COLO829 (cell line): ENCODE measurements at regions not wholly inside any gene's neighbourhood (a gene's known extent, or its start where the extent isn't known, plus 50 kb on each side); places are given as distances from the start of the nearest gene placed in this dataset.
"Not testable (repeated sequence)": the region's sequence is repeated elsewhere in the genome, so short reads cannot be mapped to it uniquely, and the experiment has no call there.

ENCODE experiments used
- DNase-seq: peaks from one replicate; pipeline ENCODE4 v3.0.0; 2012; ENCODE audit warnings: low spot score

GRCh38 chr3:125645616-125646015 is 50.3 kb upstream of the OSBPL11 start:
- DNase-seq: no peak

GRCh38 chr3:125646581-125646980 is 51.3 kb upstream of the OSBPL11 start:
- no peak for DNase-seq

GRCh38 chr3:125647318-125648014 is 52.2 kb upstream of the OSBPL11 start:
- no peak for DNase-seq

DNA sequence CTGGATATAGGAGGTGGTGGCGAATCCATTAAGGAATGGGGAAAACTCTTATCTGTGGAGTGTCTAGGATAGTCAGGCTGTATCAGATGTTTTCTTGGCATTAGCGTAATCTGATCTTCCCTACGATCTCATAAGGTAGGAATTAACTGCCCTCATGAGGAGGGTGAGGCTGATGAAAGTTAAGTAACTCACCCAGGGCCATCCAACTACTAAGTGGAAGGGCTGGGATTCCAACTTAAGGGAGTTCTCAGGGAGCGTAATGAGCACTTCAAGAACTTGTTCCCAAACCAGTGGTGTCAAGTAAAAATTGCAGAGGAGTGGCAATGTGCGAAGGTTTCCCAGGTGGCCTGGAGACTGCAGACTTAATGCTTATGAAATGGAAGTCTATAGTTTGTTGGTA is 55.9 kb upstream of the OSBPL11 start:
- no peak for DNase-seq

GRCh38 chr3:125652349-125652748 is 57.1 kb upstream of the OSBPL11 start:
- DNase-seq: no peak

GRCh38 chr3:125654526-125654925 is 59.2 kb upstream of the OSBPL11 start:
- no peak for DNase-seq

DNA sequence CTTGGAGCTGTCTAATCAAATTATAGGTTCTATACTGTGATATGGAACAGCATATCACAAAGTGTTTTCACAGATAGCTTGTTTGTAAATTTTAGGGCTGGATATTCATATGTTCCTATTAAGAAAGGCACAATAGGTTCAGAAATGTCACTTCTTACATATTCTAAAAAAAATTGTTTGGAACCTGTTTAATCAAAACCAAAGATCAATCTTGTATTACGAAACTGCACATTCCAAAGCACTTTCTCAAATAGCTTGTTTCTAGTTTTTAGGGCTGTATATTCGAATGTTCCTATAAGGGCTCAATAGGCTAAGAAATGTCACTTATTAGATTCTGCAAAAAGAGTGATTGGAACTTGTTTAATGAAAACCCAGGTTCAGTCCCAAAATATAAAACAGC is 67.4 kb upstream of the OSBPL11 start:
- no peak for DNase-seq

GRCh38 chr3:125670352-125670751 is 75.1 kb upstream of the OSBPL11 start:
- no peak for DNase-seq

GRCh38 chr3:125670945-125671344 is 75.6 kb upstream of the OSBPL11 start:
- no peak for DNase-seq

- no peak for DNase-seq
Measured at GRCh38 chr3:125671461-125672243, 76.4 kb upstream of the OSBPL11 start.

DNA sequence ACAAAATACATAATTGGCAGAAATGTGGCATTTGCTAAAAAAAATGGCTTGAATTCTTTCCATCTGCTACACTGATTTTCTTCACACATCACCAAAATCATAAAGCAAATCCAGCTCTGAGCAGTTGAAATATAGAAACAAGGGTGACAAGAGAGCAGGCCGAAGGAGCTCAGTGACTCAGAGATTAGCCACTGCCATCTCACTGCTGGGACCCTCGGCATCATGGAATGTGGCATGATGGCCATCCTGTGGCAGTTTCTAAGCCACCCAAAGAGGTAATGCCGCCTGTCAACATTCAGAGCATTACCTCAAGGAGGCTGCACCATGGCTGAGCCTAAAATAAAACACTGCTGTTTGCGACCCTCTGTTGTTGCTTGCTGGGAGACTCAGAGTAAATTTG is 80.5 kb upstream of the OSBPL11 start:
- DNase-seq: no peak

GRCh38 chr3:125679258-125679657 is 84.0 kb upstream of the OSBPL11 start:
- DNase-seq: no peak

DNA sequence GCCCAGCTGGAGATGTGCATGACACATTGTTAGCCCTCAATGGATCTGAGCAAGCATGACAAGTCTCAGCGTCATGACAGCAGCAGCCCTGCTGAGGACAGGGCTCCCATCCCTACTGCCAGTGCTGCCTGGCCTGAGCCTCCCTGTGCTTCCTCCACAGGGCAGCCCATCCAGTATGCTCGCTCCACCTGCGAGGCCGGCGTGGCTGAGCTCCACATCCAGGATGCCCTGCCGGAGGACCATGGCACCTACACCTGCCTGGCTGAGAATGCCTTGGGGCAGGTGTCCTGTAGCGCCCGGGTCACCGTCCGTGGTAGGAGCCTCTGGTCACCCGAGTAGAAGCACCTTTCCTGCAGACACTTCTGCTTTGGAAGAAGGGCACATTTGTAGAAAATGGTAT is 85.8 kb upstream of the OSBPL11 start:
- no peak for DNase-seq

DNA sequence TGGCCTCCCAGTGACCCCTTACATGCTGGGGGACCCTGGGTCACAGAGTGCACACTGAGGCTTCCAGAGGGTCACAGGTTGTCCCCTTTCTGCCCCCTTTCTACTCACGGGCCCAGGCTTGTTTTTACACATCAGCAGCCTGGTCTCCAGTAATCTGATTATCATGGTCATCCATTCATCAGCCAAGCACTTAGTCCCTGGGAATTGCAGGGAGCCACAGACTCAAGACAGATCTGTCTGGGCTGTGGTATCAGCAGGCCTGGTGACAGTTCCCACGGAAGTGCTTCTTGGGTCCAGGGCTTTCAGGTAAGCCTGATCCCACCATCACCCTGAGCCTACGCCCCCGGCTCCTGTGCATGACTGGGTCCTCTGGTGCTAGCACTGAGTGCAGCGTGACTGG is 86.6 kb upstream of the OSBPL11 start:
- not testable (repeated sequence) for DNase-seq

- DNase-seq: not testable (repeated sequence)
Measured at GRCh38 chr3:125682610-125683009, 87.3 kb upstream of the OSBPL11 start.

DNA sequence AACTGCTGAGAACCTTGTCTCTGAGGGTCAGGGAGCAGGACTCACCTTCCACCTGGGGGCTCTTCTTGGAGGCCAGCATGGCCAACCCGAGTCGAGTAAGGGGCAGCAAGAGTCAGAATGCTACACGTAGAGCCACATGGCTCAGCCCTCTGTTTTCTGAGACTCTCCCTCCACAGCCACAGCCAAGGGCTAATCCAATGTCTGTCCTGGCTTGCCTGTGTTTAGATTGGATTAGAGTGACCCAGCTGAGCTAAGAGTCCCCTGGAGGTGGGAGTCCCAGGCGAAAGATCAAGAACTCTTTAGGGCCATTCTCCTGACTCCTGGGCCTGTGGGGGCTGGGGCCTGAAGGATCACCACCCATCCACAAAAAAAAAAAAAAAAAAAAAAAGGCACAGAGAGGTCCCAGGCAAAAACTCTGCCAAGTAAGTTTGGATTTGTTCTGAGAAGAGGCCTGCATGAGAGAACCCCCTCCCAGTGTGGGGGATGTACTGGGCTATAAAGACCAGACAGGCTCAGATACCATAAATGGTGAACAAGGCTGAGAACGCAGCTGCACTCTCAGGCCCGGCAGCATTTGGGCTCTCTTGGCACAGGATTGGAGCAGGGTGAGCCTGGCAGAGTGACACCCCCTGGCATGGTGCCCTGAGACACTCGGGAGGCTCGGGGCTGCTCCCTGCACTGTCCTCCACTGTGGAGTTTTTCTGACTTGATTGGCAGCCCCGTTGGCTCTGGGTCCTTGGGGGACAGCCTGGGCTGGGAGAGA is 88.0 kb upstream of the OSBPL11 start:
- no peak for DNase-seq

DNA sequence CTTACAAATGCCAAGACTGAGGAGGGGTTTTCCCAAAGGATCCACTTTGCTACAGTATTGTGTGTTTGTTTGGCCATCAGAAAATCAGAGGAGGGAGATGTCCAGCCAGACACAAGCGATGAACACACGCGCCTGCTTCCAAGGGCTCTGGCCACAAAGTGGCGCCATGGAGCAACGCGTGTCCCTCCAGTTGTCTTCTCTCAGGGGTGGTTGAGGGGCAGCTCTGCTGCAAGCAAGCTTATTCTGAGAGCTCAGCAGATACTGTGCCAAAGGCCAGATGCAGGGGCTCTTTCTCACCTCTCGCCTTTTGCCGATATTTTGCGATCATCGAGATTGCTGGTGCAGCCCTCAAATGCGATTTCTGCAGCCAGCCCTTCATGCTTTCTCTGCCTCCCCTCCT is 88.9 kb upstream of the OSBPL11 start:
- DNase-seq: no peak

DNA sequence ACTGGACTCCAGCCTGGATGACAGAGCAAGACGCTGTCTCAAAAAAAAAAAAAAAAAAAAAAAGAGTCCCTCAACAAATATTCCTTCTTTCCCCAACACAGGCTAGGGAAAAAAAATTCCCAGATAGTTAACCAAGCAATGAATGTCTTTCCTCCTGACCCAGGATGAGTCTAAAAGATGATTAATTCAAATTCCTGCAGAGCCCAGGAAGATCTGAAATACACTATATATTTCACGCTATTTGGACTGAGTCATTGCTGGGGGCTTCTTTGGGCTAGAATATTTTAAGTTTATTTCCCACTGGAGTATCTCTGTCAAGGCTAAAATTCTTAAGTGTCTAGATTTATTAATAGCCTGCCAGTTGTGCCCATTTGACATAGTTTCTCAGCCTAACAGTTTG is 90.4 kb upstream of the OSBPL11 start:
- DNase-seq: not testable (repeated sequence)

- DNase-seq: no peak
Measured at GRCh38 chr3:125692361-125692760, 97.1 kb upstream of the OSBPL11 start.

DNA sequence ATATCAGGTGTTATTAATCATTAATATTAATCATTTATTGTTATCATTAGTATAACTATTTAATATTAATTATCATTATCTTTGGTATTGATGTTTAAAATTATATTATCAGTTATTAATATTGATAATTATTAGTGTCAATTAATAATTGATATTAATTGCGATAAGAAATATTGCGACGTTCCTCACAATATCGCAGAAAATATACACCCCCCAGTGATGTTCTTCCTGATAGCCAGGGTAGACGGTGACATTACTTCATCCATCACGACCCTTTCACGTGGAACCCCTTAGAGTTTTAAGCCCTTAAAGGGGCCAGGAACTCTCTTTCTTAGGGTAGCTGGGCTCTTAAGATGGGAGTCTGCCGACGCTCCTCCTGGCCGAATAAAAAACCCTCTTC is 98.6 kb upstream of the OSBPL11 start:
- no peak for DNase-seq

DNA sequence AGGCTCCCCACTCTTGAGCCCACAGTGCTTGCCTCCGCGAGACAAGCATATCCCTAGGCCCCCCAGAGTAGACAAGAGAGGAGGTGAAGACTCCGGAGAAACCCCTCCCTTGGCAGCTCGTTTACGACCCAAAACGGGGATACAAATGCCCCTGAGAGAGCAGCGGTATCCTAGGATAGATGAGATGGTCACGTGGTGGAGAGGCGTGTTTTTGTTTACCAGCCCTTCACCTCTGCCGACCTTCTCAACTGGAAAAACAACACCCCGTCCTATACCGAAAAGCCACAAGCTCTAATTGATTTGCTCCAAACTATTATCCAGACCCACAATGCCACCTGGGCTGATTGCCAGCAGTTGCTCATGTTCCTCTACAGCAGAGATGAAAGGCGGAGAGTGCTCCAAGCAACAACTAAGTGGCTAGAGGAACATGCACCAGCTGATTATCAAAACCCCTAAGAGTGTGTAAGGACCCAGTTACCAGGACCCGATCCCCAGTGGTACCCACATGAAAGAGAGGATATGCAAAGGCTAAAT is 99.5 kb upstream of the OSBPL11 start:
- no peak for DNase-seq

- no peak for DNase-seq
Measured at GRCh38 chr3:125695688-125696087, 100.4 kb upstream of the OSBPL11 start.

DNA sequence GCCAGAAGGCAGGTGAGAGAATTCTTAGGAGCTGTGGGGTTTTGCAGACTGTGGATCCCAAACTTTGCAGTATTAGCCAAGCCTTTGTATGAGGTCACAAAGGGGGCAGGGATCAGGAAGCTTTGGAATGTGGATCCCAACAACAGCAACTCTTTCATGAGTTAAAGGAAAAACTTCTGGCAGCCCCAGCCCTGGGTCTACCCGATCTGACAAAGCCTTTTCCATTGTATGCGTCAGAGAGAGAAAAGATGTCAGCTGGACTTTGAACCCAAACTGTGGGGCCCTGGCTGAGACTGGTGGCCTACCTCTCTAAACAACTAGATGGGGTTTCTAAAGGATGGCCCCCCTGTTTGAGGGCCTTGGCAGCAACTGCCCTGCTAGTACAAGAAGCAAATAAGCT is 101.8 kb upstream of the OSBPL11 start:
- not testable (repeated sequence) for DNase-seq
